ENCODE measurements at regions not wholly inside any gene's neighbourhood (a gene's known extent, or its start where the extent isn't known, plus 50 kb on each side); places are given as distances from the start of the nearest gene placed in this dataset.
A peak's percentile ranks its signal among the peaks of the same experiment; 100 is the strongest.

- no peak for DNase-seq (ENCODE audit: low read depth)
Measured at GRCh38 chr11:130710021-130710420, 206.3 kb downstream of the SNX19 start.

GRCh38 chr11:130710497-130711012, 205.7 kb downstream of the SNX19 start:
- no peak for DNase-seq (ENCODE audit: low read depth)

- no peak for DNase-seq (ENCODE audit: low read depth)
Measured at GRCh38 chr11:130711193-130711592, 205.1 kb downstream of the SNX19 start.

- DNase-seq (ENCODE audit: low read depth): no peak
Measured at GRCh38 chr11:130712480-130712879, 203.8 kb downstream of the SNX19 start.

GRCh38 chr11:130715085-130715876, 201.0 kb downstream of the SNX19 start:
- no peak for DNase-seq (ENCODE audit: low read depth)

DNA sequence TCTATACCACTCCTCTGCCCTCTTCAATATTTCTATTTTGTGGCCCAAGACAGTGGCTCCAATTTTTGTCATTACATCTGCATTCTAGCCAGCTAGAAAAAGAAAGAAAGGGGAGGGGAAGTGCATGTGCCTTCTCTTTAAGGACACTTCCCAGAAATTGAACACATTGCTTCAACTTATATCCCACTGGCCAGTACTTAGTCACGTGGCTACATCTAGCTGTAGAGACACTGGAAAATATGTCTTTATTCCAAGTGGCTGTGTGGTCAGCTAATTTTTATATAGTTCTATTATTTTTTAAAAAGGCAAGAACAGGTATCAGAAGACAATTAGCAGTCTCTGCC, 200.4 kb downstream of the SNX19 start:
- DNase-seq (ENCODE audit: low read depth): no peak

GRCh38 chr11:130718120-130718519, 198.2 kb downstream of the SNX19 start:
- no peak for DNase-seq (ENCODE audit: low read depth)

- no peak for DNase-seq (ENCODE audit: low read depth)
Measured at GRCh38 chr11:130719220-130719915, 196.9 kb downstream of the SNX19 start.

GRCh38 chr11:130720232-130721022, 195.9 kb downstream of the SNX19 start:
- no peak for DNase-seq (ENCODE audit: low read depth)

DNA sequence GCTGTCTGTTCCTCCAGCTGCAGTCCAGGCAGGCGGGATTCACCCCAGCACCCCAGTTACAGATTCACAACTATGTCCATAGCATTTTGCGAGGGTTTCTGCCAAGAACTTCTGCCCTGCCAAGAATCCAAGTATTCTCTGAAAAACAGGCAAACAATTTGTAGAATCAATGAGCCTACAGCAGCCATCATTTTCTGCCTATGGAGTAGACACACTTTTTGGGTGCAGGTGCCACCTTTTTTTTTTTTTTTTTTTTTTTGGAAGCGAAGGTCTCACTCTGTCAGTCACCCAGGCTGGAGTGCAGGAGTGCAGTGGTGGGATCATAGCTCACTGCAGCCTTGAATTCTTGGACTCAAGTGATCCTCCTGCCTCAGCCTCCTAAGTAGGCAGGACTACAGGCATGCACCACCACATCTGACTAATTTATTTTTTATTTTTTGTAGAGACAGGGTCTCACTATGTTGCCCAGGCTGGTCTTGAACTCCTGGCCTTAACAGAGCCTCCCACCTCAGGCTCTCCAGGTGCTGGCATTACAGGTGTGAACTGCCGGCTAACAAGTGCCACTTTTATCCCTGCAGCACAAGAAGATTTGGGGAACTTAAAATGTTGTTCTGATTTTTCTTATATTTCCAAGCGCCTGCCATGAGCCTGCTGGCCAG, 195.1 kb downstream of the SNX19 start:
- DNase-seq (ENCODE audit: low read depth): no peak

- DNase-seq (ENCODE audit: low read depth): peak; percentile 73
Measured at GRCh38 chr11:130721736-130722135, 194.5 kb downstream of the SNX19 start.

DNA sequence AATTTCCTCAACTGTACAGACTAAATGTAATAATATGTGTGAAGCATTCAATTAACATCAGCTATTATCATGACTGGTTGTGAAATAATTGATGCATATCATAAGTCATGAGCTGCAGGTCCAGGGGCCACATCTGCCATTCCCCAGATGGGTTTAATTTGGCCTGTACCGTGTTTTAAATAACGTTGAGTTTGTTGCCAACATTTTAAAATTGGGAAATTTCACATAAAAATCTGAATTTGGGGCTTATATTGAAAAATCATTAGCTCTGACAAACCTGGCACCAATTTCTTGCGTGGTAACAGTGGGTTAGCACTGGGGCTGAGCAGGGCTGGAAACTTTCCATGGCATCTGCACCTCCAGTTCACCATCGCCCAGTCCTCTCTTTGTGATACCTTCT, 193.9 kb downstream of the SNX19 start:
- DNase-seq (ENCODE audit: low read depth): no peak

DNA sequence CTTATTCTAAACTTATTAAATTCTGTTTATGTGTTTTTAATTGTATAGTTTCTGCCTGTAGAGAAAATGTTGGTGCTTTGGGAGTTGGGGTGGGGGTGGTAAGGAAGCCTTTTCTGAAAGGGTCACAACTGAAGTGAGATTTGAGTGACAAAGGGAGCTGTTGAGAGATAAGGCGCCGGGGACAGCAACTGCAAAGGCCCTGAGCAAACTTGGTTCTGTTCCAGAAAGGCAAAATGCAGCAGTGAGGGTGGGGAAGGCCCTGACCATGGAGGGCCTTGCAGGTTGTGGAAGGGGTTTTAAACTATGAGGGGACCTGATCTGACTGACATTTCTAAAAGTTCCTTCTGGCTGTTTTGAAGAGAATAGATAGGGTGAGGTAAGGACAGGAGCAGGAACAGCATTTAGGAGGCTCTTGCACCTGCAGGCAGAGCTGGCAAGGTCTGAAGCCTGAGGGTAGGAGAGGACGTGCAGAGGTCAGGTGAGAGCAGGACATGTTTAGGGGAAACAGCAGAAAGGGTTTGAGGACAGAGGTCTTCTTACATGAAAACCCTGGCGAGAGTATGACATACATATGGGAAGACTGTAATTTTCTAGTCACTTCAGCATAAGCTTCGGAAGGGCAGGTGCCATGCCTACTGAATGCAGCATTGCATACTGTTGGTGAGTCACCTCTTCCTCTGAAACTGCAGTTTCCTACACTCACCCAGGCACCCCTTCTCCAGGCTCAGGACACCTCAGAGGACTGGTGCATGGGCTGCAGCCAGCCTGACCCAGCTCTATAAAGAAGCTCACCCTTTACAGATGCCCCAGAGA, 190.7 kb downstream of the SNX19 start:
- DNase-seq (ENCODE audit: low read depth): peak; percentile 52

GRCh38 chr11:130726234-130727037, 189.8 kb downstream of the SNX19 start:
- peak; percentile 17 for DNase-seq (ENCODE audit: low read depth)

- no peak for DNase-seq (ENCODE audit: low read depth)
Measured at GRCh38 chr11:130727157-130728119, 188.8 kb downstream of the SNX19 start.

DNA sequence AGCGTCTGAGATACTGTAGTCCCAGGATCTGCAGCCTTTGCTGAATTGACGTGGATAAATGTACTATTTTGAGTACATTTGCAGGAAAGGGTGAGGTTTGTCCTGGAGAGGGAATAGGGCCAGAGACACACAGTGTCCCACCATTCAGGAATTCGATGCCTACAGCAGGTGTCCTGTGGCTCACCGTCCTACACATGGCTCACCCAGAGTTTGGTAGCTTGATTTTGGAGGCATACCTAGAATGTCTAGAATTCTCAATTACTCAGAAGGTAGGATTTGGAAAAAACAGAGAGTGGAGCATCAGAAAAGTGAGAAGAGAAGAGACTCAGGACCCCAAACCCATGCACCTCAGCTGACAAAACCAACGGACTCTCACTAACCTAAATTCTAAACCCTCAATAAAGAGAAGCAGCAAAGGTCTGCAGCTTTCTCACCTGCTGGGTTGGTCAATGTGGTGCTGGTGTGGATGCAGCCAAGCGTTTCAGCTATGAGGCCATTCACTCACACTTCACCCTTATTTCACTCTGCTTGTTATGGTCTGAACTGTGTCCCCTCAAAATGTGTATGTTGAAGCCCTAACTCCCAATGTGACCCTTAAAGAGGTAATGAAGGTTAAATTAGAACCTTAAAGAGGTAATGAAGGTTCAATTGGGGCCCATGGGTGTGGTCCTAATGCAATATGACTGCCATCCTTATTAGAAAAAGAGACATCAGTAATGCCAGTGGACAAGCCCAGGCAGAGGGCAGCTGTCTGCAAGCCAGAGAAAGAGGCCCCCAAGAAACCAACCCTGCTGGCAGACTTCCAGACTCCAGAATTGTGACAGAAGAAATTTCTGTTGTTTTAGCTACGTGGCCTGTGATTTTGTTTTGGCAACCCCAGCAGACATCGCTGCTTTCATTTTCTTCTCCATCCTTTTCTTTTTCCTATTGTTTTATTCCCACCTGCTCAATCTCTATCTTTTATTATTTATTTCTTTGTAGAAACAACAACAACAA, 187.8 kb downstream of the SNX19 start:
- no peak for DNase-seq (ENCODE audit: low read depth)

DNA sequence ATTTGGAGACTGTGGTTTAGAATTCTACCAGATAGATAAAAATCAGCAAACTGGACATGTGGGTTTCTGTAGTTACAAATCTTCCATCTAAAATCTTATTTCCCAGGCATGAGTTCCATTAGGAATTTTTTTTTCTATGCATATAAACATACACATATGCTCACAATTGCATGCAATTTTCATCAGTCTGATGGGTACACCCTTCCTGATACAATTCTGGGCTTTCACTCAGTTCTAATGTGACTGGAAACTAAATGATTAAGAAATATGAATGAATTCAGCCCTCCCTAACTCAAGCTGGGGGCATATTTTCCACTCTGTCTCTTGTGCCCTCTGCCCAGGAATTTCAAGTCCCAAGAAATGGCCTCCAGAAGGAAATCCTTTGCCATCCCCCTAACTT, 187.1 kb downstream of the SNX19 start:
- no peak for DNase-seq (ENCODE audit: low read depth)

Data from HT1080 (cell line).